Mammary epithelial cell (primary cell): ENCODE measurements at regions not wholly inside any gene's neighbourhood (a gene's known extent, or its start where the extent isn't known, plus 50 kb on each side); places are given as distances from the start of the nearest gene placed in this dataset.

Experiments used
- EZH2 ChIP-seq: IDR thresholded peaks from 2 replicates; pipeline ENCODE4 v1.6.1; 2012; ENCODE audit warnings: low read length, inconsistent platforms, borderline replicate concordance
- TF ChIP-seq, protein P1 (sequence below), 2 donors: IDR thresholded peaks in 1 of 2; conservative IDR thresholded peaks in 1 of 2; 2 replicates each; pipeline ENCODE4 v1.5.1; 2011 to 2012; ENCODE audit warnings: inconsistent platforms in 2 of 2, low read length in 2 of 2, mild to moderate bottlenecking in 2 of 2, control low read depth in 1 of 2, low read depth in 1 of 2; ENCODE audit not compliant: insufficient read depth in 1 of 2; ENCODE audit errors: extremely low read depth in 1 of 2

DNA sequence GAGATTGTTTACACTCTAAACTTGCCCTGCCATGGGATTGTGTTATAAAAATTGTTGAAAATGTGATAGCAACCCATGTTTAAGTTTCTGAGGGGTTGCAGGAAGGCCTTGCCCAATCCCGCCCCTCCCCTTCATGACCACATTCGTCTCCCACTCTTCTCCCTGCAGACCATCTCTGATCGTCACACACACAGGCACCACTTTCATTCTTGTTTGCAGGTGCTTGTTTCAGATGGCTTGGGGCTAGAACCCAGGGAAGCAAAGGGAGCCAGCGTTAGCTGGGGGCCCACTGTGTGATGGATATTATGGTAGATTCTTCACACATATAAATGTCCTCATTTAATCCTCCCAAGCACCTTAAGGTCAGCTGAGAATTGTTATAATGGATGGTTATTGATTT lies 286.7 kb upstream of the HABP2 start:
- TF ChIP-seq, protein P1, sequence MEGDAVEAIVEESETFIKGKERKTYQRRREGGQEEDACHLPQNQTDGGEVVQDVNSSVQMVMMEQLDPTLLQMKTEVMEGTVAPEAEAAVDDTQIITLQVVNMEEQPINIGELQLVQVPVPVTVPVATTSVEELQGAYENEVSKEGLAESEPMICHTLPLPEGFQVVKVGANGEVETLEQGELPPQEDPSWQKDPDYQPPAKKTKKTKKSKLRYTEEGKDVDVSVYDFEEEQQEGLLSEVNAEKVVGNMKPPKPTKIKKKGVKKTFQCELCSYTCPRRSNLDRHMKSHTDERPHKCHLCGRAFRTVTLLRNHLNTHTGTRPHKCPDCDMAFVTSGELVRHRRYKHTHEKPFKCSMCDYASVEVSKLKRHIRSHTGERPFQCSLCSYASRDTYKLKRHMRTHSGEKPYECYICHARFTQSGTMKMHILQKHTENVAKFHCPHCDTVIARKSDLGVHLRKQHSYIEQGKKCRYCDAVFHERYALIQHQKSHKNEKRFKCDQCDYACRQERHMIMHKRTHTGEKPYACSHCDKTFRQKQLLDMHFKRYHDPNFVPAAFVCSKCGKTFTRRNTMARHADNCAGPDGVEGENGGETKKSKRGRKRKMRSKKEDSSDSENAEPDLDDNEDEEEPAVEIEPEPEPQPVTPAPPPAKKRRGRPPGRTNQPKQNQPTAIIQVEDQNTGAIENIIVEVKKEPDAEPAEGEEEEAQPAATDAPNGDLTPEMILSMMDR (conservative IDR thresholded peaks at IDR 0.05 in 1 of 2, IDR thresholded peaks at IDR 0.05 in 1 of 2; ENCODE audit: extremely low read depth in 1 of 2, insufficient read depth in 1 of 2, low read depth in 1 of 2, low read length in 2 of 2) = no peak
- TF ChIP-seq EZH2 = no peak
